Forelimb muscle (tissue), 1 donor: ENCODE measurements at regions not wholly inside any gene's neighbourhood (a gene's known extent, or its start where the extent isn't known, plus 50 kb on each side); places are given as distances from the start of the nearest gene placed in this dataset.
"Not testable (repeated sequence)": the region's sequence is repeated elsewhere in the genome, so short reads cannot be mapped to it uniquely, and the experiment has no call there.

Experiments used
- DNase-seq: peaks from one replicate; pipeline ENCODE4 v3.0.0-alpha.2; 2013; ENCODE audit warnings: low read depth

GRCh38 chr15:77877869-77878577 lies 199.5 kb downstream of the TBC1D2B start:
- DNase-seq: no peak

GRCh38 chr15:77876107-77876820 lies 201.2 kb downstream of the TBC1D2B start:
- DNase-seq: not testable (repeated sequence)

- not testable (repeated sequence) for DNase-seq
Observed at GRCh38 chr15:77875066-77875721, 202.3 kb downstream of the TBC1D2B start.

DNA sequence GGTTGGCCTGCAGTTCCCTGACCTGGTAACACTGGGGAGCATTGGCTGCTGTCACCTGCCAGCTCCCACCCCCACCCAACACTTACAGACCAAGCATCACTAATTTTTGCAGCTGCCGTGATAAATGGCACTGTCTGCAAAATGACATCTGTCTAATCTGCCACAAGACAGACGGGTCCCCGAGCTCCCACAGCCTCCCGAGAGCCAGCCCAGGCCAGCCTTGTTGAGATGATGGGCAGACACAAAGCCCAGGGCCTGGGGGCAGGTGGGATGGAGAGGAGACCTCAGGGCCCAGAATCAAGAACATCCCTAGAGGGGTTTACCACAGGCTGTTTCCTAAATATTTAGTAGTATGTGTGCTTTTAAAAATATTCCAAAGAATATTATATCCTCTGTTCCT lies 203.4 kb downstream of the TBC1D2B start:
- DNase-seq: no peak

DNA sequence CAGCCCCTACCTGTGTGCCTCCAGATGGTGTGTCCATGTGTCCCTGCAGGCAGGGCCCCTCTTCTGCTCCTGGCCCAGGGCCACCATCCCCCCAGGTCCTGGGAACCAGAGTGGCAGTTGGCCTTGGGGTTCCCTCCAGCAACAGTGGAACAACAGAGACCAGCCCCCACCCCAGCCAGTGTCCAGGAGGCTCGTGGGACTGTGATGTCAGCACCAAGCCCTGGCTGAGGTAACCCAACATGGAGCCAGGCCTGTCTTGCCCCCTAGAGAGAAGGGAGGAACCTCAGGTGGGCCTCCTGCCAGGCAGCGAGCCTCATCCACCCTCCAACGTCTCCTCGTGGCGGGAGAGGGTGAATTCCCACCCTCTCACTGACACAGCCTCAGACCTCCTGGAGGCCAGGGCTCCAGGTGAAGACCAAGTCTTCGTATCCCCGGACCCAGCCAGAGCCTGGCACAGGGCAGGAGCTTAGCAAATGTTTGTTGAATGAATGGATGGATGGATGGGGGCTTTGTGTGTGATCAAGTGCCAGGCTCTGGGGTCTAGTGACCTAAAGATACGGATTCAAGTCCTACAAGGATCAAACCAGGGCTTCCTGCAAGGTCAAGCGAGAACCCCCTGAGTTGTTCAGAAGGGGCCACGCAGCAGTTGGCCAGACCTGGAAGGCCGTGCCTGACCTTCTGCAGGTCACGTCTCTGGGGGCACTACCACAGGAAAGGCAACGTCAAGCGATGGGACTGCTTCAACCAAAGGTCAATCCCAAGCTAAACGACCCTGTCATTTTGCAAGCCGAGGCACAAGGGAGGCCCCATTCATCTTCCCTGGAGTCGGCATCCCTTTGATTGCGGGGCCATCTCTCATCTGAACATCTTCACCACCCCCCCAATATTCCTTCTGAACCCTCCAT lies 204.7 kb downstream of the TBC1D2B start:
- not testable (repeated sequence) for DNase-seq

DNA sequence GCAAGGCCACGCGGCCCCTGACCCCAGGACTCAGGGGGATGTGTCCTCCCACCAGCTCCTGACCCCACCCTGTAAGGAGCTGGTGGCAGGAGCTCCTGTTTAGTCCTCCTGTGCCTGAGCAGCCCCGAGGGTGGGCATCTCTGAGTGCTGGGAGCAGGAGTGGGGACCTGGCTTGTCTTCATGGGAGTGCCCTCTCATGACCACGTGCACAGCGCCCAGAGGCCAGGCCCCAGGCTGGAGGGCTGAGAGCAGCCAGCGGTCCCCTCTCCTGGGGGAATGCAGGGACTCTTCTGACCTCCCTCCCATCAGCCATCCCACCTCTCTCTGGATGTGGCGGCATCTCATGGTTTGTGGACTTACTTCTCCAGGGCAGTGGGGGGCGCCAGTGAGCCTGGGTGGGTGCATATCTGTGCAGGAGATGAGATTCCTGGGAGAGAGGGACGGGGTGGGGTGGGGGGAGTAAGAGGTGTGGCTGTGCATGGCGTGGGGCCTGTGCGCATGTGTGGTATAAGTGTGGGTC lies 205.6 kb downstream of the TBC1D2B start:
- no peak for DNase-seq

DNA sequence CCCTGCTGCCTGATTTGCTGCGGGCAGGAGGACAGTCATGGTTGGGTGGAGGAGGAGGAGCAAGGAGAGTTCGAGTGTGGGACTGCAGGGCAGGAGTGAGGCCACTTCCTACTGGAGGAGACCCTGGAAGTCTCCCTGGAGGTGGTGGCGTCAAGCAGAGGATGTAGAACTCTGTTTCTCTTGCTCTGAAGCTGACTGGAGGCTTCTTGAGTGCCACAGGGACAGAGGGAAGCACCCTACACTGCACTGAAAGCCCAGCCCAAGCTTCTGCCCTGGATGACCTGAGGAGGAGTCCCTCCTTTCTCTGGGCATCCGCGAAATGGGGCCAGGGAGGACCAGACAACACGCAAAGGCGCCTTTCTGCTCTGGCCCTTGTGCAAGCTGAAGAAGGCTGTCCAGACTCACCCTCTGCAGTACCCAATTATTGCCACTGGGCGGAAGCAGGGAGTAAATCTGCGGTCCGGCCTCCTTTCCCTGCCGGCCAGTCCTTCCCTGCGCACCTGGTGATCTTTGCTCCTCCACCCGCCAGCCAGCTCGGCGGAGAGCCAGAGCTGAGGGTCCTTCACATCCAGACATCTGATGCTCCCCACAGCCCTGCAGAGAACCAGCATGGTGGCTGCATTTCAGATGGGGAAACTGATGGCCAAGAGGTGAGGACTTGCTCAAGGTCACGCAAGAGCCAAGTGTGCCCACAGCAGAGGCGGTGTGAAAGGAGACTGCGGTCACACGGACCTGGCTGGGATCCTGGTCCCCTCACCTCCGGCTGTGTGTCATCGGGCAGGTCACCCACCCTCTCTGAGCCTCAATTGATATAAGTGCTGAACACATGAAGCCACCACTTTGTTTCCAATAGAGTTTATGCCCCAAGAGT lies 207.1 kb downstream of the TBC1D2B start:
- no peak for DNase-seq

GRCh38 chr15:77869021-77869895 lies 208.3 kb downstream of the TBC1D2B start:
- DNase-seq: no peak

DNA sequence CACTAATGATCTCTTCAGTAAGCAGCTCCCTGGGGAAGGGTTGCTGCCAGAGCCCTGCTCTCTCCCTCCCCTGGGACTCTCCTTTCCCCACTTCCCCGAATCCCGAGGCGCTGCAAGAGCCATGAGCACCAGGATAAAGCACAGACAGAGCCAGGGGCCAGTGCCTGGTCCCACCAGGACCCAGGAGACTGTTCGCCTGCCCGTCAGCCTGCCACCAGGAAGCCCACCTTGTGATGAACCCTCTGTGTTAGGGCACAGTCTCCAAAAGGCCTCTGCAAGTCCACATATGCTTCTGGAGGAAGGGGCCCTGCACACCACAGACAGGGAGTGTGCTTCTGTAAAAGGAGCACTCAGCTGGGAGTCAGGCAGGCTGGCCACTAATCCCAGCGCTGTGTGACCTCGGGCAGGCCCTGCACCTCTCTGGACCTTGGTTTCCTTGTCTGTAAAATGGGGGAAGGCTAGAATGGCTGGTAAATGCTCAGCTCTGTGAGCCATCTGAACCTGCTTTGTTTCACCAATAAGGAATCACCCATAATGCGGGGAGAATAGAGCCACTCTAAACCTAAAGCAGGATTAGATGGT lies 209.4 kb downstream of the TBC1D2B start:
- DNase-seq: not testable (repeated sequence)

- no peak for DNase-seq
Observed at GRCh38 chr15:77867266-77868047, 210.1 kb downstream of the TBC1D2B start.

DNA sequence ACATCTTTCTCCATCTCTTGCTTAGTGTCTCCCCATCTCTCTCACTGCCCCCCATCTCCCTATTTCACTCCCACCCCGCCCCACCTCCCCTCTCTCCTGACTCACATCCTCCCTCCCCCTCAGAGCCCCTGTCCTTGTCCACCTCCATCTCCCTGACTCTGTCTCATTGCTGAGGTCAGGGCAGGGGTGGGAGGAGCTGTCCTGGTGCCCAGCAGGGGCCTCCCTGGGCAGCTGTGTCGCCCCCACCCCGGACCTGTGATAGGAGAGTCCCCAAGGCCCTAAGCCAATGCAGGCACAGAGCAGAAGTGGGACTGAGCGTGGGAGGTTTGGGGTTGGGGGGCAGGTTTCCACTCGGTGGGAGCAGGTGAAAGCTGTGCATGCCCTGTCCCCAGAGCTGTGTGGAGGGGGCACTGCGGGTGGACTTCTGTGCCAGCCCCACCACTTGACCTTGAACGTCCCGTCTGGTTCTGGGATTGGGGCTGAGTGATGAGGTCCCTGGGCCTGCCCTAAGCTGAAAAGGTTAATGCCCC lies 210.8 kb downstream of the TBC1D2B start:
- DNase-seq: no peak

- no peak for DNase-seq
Observed at GRCh38 chr15:77866186-77866585, 211.3 kb downstream of the TBC1D2B start.

- DNase-seq: no peak
Observed at GRCh38 chr15:77865701-77866100, 211.8 kb downstream of the TBC1D2B start.

DNA sequence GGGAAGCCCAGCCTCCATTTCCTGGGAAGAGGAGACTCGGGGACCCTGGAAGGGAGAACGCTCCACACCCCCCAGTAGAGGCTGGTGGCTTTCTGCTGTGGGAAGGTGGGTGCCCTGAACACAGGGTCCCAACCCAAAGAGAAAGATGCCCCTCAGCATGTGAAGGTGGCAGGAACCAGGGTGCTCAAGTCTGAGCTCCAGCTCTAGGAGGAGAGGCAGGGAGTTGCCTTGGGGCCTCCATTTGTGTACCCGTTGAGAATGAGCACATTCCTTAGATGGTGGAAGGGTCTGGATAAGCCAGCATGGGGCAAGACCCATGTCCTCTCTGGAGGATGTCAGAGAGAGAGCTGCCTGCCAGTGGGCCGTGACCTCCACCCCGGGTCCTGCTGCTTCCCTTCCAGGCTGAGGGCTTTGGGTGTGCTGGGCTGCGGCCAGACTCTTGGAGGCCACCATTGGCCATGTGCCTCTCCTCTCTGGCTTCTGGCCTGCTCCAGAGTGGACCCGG lies 212.4 kb downstream of the TBC1D2B start:
- DNase-seq: no peak

DNA sequence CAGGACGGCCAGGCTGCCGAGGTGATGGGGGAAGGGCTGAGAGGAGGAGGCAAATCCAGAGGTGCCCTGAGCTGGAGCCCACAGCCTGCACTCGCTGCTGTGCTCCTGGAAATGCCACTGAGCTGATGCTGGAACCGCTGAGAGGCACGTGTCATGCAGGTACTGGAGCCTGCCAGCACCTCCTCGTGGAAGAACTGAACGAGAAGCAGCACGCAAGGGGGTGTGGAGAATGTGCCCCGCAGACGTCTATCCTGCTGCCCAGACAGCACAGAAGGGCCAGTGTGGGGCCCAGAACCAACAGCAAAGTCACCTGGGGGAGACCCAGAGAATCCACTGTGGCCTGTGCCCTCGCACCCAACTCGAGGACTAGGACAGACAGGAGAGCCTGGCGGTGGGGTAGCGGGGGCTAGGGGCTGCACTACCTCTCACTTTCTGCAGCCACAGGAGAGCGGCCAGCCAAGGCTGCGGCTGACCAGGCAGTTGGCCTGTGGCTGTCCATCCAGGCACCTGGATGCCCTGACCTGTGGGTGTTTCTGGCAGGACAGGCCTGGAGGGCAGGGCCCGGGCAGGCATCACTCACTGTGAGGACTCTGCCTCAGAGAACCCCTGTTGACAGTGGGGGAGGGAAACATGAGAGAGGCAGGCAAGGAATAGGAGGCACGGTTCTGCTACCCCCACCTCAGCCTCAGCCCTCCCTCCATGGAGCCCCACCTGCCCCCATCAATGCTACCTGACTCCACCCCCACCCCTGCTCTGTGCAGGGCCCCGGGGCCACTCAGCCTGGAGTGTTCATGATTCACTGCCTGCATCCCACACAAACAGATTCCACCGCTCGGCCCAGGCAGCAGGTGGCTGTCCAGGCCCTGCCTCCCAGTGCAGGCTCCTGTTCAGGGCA lies 213.1 kb downstream of the TBC1D2B start:
- no peak for DNase-seq

GRCh38 chr15:77863491-77864105 lies 213.9 kb downstream of the TBC1D2B start:
- DNase-seq: no peak
